ENCODE measurements at regions not wholly inside any gene's neighbourhood (a gene's known extent, or its start where the extent isn't known, plus 50 kb on each side); places are given as distances from the start of the nearest gene placed in this dataset.

DNA sequence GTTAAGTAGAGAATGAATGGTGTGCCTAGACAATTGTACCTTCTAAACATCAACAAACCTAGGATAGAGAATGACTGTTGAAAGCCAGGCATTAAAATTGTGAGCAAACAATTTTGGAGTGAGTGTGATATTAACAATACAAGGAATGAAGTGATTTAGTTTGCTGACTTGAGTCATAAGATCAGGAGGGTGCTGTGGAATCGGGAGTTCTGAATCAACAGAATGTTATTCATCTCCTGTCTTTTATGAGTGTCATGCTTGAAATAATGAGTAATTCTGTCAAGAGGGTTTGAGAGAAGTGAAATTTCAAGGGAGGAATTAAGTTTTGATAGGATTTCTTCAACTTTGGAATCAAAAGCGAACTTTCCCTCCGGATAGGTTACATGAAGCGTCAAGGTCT lies 214.4 kb upstream of the DSEL start:
- DNase-seq, result no peak

DNA sequence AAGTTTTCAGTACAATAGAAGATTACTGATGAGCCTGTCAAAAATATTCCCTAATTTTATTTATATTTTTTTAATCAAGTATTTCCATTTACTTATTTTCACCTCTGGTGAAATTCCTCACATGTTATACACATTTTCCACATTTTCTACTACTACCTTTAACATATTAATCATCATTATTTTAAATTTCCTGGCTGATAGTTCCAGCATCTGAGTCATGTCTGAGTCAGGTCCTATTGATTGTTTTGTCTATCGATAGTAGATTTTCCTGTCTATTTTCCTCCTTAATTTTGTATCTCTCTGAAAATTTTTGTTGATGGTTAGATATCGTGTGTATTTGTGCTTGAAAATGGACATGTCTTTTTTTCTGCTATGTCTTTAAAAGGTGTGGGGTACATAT lies 211.8 kb upstream of the DSEL start:
- DNase-seq, result no peak

DNA sequence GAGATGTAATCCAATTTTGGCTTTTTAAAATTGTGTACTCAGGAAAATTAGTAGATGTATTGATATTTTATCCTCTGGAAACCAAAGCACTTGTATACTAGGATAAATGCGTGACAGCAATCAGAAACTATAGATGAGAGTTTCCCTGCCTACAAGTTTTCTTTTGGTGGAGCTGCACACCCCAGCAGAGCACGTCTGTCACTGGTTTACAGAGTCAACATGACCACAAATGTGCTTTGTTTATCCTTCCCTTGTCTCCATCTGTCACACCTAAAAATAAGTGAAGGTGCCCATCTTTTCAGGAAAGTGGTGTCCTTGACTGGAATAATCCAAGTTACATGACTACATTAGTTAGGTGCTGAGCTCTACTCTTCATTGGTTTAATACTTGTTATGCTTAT lies 210.4 kb upstream of the DSEL start:
- no peak for DNase-seq

DNA sequence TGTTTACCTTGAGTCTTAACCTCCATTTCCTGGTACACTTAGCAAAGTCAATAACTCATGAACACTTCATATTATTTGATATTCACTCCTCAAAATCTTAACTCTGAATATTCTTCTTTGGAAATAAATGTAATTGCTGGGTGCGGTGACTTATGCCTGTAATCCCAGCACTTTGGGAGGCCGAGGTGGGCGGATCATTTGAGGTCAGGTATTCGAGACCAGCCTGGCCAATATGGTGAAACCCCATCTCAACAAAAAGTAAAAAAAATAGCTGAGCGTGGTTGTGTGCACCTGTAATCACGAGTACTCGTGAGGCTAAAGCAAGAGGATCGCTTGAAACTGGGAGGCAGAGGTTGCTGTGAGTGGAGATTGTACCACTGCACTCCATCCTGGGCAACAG lies 201.3 kb upstream of the DSEL start:
- no peak for DNase-seq

DNA sequence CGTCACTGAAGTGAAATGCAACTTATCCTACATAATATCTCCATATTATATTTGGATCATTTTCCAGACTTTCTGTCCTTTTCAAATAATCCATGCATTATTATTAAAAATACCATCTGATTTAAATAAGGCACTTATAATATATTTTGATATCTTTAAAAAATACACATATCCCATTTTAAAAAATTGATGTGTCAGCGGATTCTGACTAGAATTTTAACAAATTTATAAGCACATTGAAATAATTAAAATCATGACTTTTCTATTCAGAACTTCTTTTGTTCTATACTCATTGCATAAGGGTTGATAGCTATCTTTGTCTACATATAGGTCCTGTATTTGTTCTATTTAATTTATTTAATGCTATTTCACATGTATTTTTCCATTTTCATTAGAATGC lies 199.0 kb upstream of the DSEL start:
- DNase-seq, result no peak

DNA sequence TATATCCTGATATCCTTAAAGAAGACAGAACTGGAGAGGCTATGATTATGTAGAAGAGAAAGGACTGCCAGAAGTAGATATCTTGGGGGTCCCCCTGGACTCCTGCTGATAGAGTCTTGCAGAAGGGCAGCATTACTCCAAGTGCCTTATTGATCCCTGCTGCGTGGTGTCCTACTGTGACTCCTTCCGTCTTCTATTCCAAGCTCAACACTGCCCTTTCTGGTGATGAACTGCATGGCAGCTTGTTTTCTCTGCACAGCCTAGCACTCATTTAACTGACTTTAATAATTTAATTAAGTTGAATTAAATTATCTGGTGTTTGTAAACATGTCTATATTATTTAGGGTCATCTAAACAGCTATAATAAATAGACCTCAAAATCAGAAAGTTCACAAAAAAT lies 194.1 kb upstream of the DSEL start:
- DNase-seq, result no peak

DNA sequence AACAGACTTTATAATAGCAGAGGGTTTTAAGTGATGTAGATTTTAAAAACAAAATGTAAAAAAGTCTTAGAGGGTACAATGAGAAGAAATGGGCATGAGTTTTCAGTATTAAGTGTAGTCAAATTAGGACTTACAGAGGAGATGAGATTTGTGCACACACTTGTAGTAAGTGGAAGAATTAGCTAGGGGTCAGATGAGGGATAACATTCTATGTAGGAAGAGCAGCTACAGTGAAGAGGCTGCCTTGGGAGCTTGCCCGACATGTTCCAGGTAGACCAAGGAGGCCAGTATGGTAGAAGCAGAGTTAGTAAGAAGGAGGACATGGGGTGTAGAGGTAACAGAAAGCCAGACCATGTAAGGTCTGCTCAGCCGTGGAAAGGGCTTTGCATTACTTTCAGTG lies 189.2 kb upstream of the DSEL start:
- no peak for DNase-seq

DNA sequence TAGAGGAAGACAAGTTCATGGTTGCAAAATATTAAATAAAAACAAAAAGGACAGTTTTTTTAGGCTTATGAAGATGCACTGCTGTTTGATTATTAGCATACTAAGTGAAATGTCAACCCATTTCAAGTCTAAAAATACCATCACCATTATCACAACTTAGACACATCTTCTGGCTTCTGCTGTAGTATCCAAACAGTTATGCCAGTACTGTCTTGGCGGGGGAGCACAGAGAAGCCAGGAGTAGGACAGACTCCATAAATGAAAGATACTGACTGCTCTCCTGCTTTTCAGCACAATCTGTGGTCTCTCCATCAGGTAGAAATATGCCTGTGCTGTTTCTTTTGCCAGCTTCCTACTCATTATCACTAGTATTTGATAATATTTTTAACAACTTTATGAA lies 179.2 kb upstream of the DSEL start:
- DNase-seq, result no peak

DNA sequence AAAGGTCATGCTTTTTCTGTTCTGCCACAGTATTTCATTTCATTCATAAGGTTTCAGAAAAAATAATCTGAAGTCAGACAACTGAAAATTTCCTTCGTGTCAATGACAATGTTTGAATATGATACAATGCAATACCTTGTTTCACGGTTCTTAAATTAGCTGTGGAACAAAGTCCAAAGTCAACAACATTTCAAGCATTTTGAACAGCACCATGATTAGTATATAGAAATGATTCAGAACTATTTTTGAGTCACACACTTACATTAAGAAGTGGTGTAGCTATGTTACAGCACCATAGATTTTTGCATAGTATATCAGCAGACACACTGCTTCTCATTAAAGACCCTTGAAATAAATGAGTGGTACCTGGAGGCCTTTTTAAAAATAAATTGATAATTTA lies 178.3 kb upstream of the DSEL start:
- no peak for DNase-seq

DNA sequence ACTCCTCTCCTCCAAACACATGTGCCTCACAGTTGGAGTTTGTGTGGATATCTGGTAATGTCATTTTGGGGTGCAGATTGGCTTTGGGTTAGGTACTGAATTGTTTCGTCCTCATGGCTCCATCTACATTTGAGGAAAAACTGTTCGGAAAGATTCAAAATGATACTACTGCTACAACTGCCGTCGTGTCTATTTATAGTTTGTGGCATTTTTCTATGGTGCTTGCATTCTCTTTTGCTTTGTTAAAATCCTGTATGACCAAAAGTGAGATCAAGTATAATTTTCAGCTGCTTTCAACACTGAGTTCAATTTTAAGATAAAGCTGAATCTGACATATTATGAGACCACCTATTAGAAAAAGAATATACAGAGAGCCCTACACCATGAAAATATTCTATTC lies 176.3 kb upstream of the DSEL start:
- no peak for DNase-seq

DNA sequence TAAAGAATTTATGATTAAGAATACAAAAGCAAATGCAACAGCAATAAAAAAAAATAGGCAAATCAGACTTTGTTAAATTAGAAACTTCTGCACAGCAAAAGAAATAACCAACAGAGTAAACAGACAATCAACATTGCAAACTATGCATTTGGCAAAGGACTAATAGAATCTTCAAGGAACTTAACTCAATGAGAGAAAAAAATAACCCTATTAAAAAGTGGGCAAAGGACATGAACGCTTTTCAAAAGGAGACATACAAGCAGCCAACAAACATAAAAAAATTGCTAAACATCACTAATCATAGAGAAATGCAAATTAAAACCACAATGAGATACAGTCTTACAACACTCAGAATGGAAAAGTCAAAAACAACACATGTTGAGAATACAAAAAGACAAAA lies 166.0 kb upstream of the DSEL start:
- DNase-seq, result no peak

DNA sequence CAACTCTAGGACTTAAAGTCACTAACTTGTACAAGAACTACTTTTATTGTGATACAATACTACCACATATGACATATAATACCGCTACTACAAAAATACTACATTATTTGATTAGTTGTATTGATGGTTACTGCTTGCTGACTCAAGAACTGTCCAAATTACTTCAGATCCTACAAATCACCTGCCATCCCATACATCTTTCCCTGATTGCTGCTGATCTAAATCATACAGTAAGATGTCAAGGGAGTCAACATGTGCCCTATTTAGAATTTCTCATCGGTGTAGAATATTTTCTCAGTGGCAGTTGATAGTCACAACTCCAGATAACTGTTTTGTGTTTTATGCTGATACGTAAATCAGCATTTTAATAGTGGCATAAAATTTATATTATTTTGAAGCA lies 161.0 kb upstream of the DSEL start:
- no peak for DNase-seq

DNA sequence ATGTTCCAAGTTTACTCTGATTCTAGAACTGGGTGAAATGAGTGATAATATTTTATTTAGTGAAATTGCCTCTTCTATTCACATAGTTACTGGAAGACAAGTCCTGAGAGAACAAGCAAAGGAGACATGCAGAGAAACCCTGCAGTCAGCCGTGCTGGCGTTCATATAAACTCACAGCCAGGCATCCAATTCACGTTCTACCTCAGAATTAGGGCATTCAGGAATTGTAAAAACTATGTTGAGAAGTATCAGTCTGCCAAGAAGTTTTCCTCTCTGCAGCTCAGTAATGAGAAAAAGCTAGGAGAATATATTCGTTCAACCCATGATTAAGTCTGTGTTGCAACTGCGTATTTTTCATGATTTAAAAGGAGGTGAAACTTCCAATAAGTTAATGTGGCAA lies 156.2 kb upstream of the DSEL start:
- DNase-seq, result no peak

DNA sequence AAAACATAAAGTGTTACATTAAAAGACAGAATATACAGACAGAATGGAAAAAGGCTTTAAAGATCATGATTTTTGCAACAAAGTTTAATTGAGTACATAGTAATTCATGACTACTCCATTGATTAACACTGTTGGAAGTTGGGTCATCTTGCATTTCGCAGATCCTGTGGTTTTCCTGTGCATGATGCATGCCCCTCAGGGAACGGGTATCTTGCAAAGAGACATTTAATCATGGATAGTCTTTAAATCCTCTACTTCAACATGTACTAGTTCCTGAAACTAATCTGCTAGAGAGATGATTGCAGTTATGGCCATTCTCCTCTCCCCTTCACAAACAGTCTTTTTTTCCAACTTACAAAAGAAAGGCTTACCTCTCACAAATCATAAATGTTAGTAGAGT lies 155.6 kb upstream of the DSEL start:
- DNase-seq, result no peak

DNA sequence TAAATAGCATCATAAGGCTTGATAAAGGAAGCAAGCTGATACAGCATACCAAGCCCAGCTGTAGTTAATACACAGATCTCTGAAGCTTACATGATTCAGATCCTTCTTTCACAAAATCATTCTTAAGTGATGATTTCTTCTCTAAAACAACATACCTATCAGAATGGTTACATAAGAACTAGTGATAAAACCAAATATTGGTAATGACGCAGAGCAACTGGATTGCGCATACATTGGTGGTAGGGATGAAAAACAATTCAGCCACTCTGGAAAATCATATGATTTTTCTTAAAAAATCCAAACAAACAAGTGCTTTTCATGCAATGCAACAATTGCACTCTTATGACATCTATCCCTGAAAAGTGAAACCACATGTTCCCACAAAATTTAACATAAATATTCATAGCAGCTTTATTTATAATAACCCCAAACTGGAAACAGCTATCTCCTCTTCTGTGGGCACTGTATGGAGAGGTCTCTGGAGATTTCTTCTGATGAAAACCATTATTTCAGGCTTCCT lies 153.6 kb upstream of the DSEL start:
- DNase-seq, result no peak

DNA sequence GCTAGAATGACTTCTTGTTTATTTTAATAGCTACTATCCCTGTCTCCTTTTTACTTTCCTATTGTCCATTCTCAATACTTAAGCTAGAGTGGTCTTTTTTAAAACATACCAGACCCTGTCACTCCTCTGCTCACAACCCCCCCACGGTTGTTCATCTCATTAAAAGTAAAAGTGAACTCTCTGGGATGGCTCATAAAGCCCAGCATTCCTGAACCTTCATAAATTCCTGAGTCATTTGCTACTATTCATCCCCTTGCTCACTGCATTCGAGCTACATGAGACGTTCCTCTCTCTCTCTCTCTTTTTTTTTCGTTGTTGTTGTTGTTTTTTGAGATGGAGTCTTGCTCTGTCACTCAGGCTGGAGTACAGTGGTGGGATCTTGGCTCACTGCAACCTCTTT lies 148.7 kb upstream of the DSEL start:
- DNase-seq, result no peak

DNA sequence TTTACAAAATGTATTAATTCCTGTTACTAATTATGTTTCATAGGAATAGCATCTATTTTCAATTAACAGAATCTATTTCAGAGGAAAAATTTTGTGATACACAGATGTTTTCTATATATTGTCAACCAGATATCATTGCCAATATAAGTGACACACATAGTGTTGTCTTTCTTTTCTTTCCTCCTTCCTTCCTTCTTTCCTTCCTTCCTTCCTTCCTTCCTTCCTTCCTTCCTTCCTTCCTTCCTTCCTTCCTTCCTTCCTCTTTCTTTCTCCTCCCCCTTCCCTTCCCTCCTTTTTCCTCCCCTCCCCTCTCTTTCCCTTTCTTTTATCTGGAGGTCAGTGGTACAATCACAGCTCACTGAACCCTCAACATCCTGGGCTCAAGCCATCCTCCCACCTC lies 146.5 kb upstream of the DSEL start:
- DNase-seq, result no peak

DNA sequence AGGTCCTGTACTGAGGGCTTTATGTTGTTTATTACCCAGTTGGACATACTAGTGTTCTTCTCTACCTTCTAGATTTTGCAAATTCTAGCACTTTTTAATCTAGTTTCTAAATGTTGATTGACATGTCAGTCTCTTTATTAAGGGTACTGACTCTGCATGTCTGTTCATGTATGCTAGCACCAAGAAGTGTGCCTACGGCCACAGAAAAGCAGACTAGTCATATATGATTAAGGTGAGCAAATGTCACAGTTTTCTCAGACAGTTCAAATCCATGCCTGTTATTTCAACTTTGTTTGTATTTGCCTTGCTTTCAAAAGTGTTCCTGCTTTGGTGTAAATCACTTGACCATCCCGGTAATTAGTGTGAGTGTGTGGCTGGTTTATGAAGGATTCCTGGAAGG lies 145.0 kb upstream of the DSEL start:
- no peak for DNase-seq

DNA sequence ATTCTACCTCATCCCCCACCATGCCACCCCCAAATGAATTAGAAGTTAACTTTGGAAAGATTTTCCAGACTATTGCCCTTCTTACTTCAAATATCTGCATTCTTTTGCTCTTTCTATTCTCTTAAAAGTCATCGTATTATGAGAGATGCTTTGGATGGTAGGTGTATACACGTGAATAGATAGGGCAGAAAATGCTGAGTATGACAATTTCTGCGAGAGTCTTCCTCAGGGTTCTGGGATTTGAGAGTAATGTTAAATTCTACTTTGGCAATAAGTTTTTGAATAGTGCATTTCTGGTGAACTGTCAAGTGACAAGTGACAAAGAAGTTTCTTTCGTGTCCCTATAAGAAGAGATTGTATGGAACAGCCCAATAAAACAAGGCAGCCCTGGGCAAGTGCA lies 137.6 kb upstream of the DSEL start:
- no peak for DNase-seq

DNA sequence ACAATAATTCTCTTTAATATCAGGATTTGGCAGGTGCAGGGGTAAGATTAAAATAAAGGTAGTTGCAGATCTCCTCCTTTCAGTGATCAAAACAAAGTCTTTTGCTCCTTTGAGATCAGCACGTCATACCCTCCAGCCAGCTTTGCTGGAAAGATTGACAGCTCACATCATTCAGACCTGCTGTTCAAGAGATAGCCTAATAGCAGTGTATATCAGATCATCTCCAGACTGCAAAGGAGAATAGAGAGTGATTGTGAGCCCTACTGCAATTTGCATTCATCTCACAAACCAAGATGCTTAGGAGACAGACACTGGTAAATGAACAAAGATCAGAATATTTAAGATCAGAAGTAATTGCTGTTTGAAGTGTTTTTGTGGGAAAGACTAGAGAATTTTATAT lies 135.8 kb upstream of the DSEL start:
- no peak for DNase-seq

DNA sequence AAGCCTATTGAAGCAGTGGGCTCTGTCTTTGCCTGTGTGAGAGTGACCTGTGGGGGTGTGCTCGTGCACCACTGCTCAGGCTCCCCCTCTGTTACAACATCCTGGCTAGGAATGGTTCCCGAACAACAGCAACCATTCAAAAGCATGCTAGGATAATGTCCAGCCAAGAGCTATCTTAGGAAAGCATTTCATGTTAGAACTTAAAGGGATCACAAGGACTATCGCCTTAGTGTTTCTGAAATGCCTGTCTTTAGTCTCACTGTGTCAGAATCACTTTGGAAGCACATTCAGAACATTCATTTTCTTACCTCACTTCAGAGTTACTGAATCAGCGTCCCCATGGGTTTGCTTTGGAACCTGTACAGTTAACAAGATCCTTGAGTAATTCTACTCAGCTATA lies 134.9 kb upstream of the DSEL start:
- no peak for DNase-seq

DNA sequence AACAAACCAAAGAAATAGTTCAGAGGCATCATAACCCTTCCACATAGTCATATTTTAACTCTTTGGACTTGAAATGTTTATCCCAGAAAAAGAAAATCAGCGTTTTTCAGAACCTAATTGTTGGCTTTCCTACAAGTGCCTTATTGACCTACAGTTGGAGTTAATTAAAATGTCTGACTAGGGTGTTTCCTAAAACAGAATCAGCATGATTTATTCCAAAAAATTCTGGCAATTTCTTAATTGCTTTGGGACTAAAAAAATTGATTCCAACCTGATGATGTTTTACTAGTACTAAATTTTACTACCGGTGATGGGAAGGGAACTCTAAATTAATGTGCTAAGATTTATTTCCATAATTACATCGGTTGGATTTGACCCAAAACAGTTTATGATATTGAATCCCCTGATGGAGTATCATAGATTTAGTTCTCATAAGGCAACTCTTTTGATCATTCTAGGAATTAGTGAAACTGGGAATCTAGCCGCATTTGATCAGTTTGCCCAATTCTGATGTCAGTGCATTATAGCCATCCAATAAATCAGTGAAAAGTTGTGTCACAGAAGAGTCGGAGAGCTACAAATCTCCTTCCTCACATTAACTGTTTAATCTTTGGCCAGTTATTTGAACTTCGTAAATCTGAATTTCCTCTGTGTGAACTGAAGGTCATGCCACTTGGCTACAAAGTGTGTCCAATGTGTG lies 134.3 kb upstream of the DSEL start:
- DNase-seq, result no peak

DNA sequence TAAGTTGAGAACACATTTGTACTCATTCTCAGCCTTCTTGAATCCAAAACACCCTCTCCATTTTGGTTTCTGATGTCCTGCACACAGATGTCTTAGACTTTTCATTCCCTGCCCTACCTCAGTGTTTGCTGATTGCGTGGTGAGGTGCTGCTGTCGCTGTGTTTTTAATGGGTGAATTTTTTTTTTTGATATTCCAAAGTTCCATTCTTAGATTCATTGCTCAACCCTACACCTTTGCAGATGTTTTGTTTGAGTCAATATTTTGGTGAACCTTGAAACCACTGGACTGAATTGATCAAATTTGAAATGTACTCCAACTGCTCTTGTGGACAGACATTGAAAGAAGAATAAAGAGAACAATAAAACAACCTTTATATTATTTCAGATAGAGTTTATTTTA lies 130.4 kb upstream of the DSEL start:
- no peak for DNase-seq

DNA sequence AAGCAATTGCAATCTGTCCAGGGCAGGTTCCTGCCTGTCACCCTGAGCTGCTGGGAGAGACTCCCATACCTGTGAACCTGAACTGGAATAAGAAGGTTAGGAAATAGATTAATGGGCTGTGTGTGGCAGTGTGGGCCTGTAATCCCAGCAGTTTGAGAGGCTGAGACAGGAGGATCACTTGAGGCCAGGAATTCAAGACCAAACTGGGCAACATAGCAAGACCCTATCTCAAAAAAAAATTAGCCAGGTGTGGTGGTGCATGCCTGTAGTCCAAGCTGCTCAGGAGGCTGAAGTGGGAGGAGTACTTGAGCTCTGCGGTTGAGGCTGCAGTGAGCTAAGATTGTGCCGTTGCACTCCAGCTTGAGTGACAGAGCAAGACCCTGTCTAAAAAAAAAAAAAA lies 127.7 kb upstream of the DSEL start:
- no peak for DNase-seq

DNA sequence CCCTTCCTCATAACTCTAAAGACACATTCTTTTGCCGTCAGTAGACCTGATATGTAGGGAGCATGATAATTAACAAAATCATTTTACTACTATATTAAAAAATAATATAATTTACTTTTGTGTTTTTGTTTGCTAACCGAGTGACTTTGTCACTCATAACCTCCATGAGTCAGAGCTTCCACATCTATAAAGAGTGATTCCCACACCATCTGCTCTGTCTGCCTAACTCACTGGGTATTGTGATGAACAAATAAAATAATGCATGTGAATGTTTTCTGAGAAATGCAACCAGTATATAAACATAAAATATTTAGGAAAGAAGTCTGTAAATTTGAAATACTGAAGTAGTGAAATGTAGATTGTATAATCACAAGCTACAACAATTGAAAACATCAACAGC lies 123.4 kb upstream of the DSEL start:
- DNase-seq, result no peak

Data from suppressor macrophage treated with lipopolysaccharide for 4 hours (primary cell).